Bronchial epithelial cell (primary cell): ENCODE measurements at regions not wholly inside any gene's neighbourhood (a gene's known extent, or its start where the extent isn't known, plus 50 kb on each side); places are given as distances from the start of the nearest gene placed in this dataset.

Experiments used
- DNase-seq: peaks from one replicate; pipeline ENCODE4 v3.0.0-alpha.2; 2010; ENCODE audit warnings: low read depth
- FAIRE-seq: peaks from 2 replicates; lab custom pipeline; 2011; peaks lifted over from hg19 to GRCh38; lab: Jason Lieb, UNC
- H3K27me3 ChIP-seq: 2 replicates; pipeline ENCODE4 v1.5.1; 2011; ENCODE audit warnings: low read length; ENCODE audit not compliant: control insufficient read depth, insufficient read depth
- H3K36me3 ChIP-seq: 2 replicates; pipeline ENCODE4 v1.5.1; 2011; ENCODE audit warnings: low read length; ENCODE audit not compliant: control insufficient read depth, insufficient read depth
- H3K4me3 ChIP-seq: 2 replicates; pipeline ENCODE4 v1.5.1; 2011; ENCODE audit warnings: mild to moderate bottlenecking, low read depth, low read length, control low read depth
- TF ChIP-seq, protein P1 (sequence below): IDR thresholded peaks from 2 replicates; pipeline ENCODE4 v1.5.1; 2011; ENCODE audit warnings: mild to moderate bottlenecking, moderate library complexity, low read length, control low read depth, inconsistent platforms; ENCODE audit not compliant: insufficient read depth, severe bottlenecking

- Histone ChIP-seq H3K27me3 (no peaks in the 10 kb centered on the region), H3K4me3 (no peak overlapping the region), H3K36me3 (no peaks in the 10 kb centered on the region)
- TF ChIP-seq, protein P1, sequence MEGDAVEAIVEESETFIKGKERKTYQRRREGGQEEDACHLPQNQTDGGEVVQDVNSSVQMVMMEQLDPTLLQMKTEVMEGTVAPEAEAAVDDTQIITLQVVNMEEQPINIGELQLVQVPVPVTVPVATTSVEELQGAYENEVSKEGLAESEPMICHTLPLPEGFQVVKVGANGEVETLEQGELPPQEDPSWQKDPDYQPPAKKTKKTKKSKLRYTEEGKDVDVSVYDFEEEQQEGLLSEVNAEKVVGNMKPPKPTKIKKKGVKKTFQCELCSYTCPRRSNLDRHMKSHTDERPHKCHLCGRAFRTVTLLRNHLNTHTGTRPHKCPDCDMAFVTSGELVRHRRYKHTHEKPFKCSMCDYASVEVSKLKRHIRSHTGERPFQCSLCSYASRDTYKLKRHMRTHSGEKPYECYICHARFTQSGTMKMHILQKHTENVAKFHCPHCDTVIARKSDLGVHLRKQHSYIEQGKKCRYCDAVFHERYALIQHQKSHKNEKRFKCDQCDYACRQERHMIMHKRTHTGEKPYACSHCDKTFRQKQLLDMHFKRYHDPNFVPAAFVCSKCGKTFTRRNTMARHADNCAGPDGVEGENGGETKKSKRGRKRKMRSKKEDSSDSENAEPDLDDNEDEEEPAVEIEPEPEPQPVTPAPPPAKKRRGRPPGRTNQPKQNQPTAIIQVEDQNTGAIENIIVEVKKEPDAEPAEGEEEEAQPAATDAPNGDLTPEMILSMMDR, result no peak
- FAIRE-seq (no peak), DNase-seq (peak; percentile 95)
These were observed 119.0 kb upstream of the ADGRL2 start for GRCh38 chr1:81681601-81682266.

DNA sequence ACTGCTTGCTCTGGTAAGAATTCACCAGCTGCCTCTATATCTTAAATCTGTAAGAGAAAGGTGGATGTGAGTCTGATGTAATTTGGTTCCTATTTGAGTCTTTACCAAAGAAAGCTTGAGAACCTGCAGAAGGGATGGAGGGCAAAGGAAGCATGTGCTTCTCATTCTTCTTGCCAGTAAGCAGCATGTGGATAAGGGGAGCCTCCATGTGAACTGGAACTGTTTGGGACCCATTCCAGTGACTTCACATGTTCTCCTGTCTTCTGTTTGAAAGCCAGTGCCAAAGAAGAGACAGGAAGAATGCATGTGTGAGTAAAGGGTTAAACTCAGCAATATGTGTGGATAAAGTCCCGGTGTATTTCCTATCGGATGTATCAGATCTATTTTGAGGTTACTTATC lies 119.6 kb upstream of the ADGRL2 start:
- no peak for DNase-seq
- Histone ChIP-seq H3K4me3 (no peak overlapping the region), H3K36me3 (no peaks in the 10 kb centered on the region), H3K27me3 (no peaks in the 10 kb centered on the region)
- TF ChIP-seq, protein P1, result no peak
- no peak for FAIRE-seq

- Histone ChIP-seq H3K4me3 (no peak overlapping the region), H3K36me3 (no peaks in the 10 kb centered on the region), H3K27me3 (no peaks in the 10 kb centered on the region)
- DNase-seq (peak; percentile 61), FAIRE-seq (no peak)
- TF ChIP-seq, protein P1, result no peak
These were observed 120.8 kb upstream of the ADGRL2 start for GRCh38 chr1:81679942-81680341.

DNA sequence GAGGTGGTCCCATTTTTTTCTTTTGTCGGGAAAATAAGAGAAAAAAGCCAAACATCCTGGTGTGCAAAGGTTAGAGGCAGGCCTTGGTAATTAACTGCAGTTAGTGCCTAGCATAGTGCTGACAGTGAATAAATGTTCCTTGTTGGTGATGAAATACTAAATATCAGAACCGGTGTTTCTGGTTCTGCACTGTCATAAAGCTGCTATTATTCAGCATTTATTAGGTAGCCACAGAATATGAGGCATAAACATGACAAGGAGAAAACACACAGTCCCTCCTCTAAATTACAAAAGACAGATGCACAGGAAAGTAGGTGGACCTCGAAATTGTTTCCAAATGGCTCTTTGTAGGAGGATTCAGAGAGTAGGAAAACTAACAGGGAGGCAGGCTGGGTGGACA lies 122.0 kb upstream of the ADGRL2 start:
- DNase-seq (peak; percentile 84), FAIRE-seq (no peak)
- Histone ChIP-seq H3K36me3 (no peaks in the 10 kb centered on the region), H3K27me3 (no peaks in the 10 kb centered on the region), H3K4me3 (no peak overlapping the region)
- TF ChIP-seq, protein P1, result no peak

GRCh38 chr1:81672766-81673165 lies 128.0 kb upstream of the ADGRL2 start:
- Histone ChIP-seq H3K27me3 (no peaks in the 10 kb centered on the region), H3K36me3 (no peaks in the 10 kb centered on the region), H3K4me3 (no peak overlapping the region)
- FAIRE-seq (no peak), DNase-seq (peak; percentile 66)
- TF ChIP-seq, protein P1, result no peak

- no peaks in the 10 kb centered on the region for H3K27me3 ChIP-seq
- no peak overlapping the region for H3K4me3 ChIP-seq
- TF ChIP-seq, protein P1, result no peak
- no peaks in the 10 kb centered on the region for H3K36me3 ChIP-seq
- FAIRE-seq (no peak), DNase-seq (no peak)
These were observed 129.7 kb upstream of the ADGRL2 start for GRCh38 chr1:81671038-81671437.
